H9 (cell line): ENCODE measurements at regions not wholly inside any gene's neighbourhood (a gene's known extent, or its start where the extent isn't known, plus 50 kb on each side); places are given as distances from the start of the nearest gene placed in this dataset.

ENCODE experiments used
- DNase-seq: peaks from one replicate; pipeline ENCODE4 v3.0.0-alpha.2; 2017
- H2AFZ ChIP-seq: one replicate; pipeline ENCODE4 v1.6.1; 2013; ENCODE audit warnings: mild to moderate bottlenecking, low read length, control low read depth, moderate library complexity
- H2AK5ac ChIP-seq: 2 replicates; pipeline ENCODE4 v1.6.1; 2013; ENCODE audit warnings: low read length, control low read depth, mixed read lengths; ENCODE audit not compliant: insufficient read length
- H2BK120ac ChIP-seq: one replicate; pipeline ENCODE4 v1.6.1; 2013; ENCODE audit warnings: low read depth, mild to moderate bottlenecking, low read length, control low read depth, inconsistent platforms; ENCODE audit not compliant: poor library complexity, severe bottlenecking
- H2BK12ac ChIP-seq: 2 replicates; pipeline ENCODE4 v1.6.1; 2013; ENCODE audit warnings: low read length, control low read depth, mixed read lengths, low read depth; ENCODE audit not compliant: insufficient read length
- H2BK15ac ChIP-seq: 2 replicates; pipeline ENCODE4 v1.6.1; 2013; ENCODE audit warnings: low read depth, low read length, control low read depth
- H2BK20ac ChIP-seq: one replicate; pipeline ENCODE4 v1.6.1; 2013; ENCODE audit warnings: low read depth, mild to moderate bottlenecking, low read length, control low read depth, inconsistent platforms; ENCODE audit not compliant: poor library complexity, severe bottlenecking
- H2BK5ac ChIP-seq: 2 replicates; pipeline ENCODE4 v1.6.1; 2013; ENCODE audit warnings: low read length, control low read depth, mixed read lengths; ENCODE audit not compliant: insufficient read length
- H3K14ac ChIP-seq: 2 replicates; pipeline ENCODE4 v1.6.1; 2013; ENCODE audit warnings: low read length, control low read depth; ENCODE audit not compliant: insufficient read depth
- H3K18ac ChIP-seq: 2 replicates; pipeline ENCODE4 v1.6.1; 2013; ENCODE audit warnings: low read depth, mild to moderate bottlenecking, mixed read lengths, low read length, control low read depth; ENCODE audit not compliant: insufficient read length
- H3K23ac ChIP-seq: 2 replicates; pipeline ENCODE4 v1.6.1; 2013; ENCODE audit warnings: low read length, control low read depth, mixed read lengths, low read depth; ENCODE audit not compliant: insufficient read length
- H3K23me2 ChIP-seq: 2 replicates; pipeline ENCODE4 v1.6.1; 2013; ENCODE audit warnings: low read depth, mild to moderate bottlenecking, mixed read lengths, low read length, control low read depth; ENCODE audit not compliant: insufficient read length, poor library complexity, severe bottlenecking
- H3K27ac ChIP-seq: 2 replicates; pipeline ENCODE4 v1.5.1; 2013; ENCODE audit warnings: low read length, control low read depth, mixed read lengths, low read depth; ENCODE audit not compliant: insufficient read length
- H3K27me3 ChIP-seq: 2 replicates; pipeline ENCODE4 v1.6.1; 2013; ENCODE audit warnings: low read length, control low read depth, inconsistent platforms; ENCODE audit not compliant: insufficient read depth
- H3K4ac ChIP-seq: 2 replicates; pipeline ENCODE4 v1.6.1; 2013; ENCODE audit warnings: low read depth, mild to moderate bottlenecking, control low read depth, inconsistent platforms, low read length, moderate library complexity
- H3K4me1 ChIP-seq: 2 replicates; pipeline ENCODE4 v1.6.1; 2013; ENCODE audit warnings: low read length, control low read depth, inconsistent platforms; ENCODE audit not compliant: insufficient read depth
- H3K4me2 ChIP-seq: 2 replicates; pipeline ENCODE4 v1.6.1; 2013; ENCODE audit warnings: low read length, control low read depth, mixed read lengths; ENCODE audit not compliant: insufficient read length, insufficient read depth
- H3K56ac ChIP-seq: 2 replicates; pipeline ENCODE4 v1.6.1; 2013; ENCODE audit warnings: low read depth, mild to moderate bottlenecking, mixed read lengths, low read length, control low read depth; ENCODE audit not compliant: insufficient read length
- H3K79me1 ChIP-seq: 2 replicates; pipeline ENCODE4 v1.6.1; 2013; ENCODE audit warnings: low read depth, mild to moderate bottlenecking, moderate library complexity, low read length, control low read depth, inconsistent platforms; ENCODE audit not compliant: insufficient read depth, poor library complexity, severe bottlenecking
- H3K79me2 ChIP-seq: 2 replicates; pipeline ENCODE4 v1.6.1; 2013; ENCODE audit warnings: low read length, control low read depth, inconsistent platforms; ENCODE audit not compliant: insufficient read depth
- H3K9ac ChIP-seq: 2 replicates; pipeline ENCODE4 v1.6.1; 2013; ENCODE audit warnings: low read length, control low read depth, mixed read lengths; ENCODE audit not compliant: insufficient read length; ENCODE audit errors: extremely low read depth
- H3K9me3 ChIP-seq: one replicate; pipeline ENCODE4 v1.6.1; 2013; ENCODE audit warnings: low read depth, low read length, inconsistent platforms; ENCODE audit not compliant: control insufficient read depth
- H3T11ph ChIP-seq: one replicate; pipeline ENCODE4 v1.6.1; 2013; ENCODE audit warnings: mild to moderate bottlenecking, low read length, control low read depth, inconsistent platforms
- H4K20me1 ChIP-seq: one replicate; pipeline ENCODE4 v1.6.1; 2013; ENCODE audit not compliant: control insufficient read depth, insufficient read length, insufficient read depth
- H4K5ac ChIP-seq: 2 replicates; pipeline ENCODE4 v1.6.1; 2013; ENCODE audit warnings: low read depth, mild to moderate bottlenecking, mixed read lengths, low read length, control low read depth; ENCODE audit not compliant: insufficient read length
- H4K8ac ChIP-seq: replicated peaks from 2 replicates; pipeline ENCODE4 v1.6.1; 2013; ENCODE audit warnings: low read length, control low read depth, mixed read lengths, low read depth; ENCODE audit not compliant: insufficient read length
- H4K91ac ChIP-seq: 2 replicates; pipeline ENCODE4 v1.6.1; 2013; ENCODE audit warnings: low read depth, mild to moderate bottlenecking, moderate library complexity, mixed read lengths, low read length, control low read depth; ENCODE audit not compliant: insufficient read length
- H3K27ac Mint-ChIP-seq, 3 experiments: 2 replicates in 2 of 3; 3 replicates in 1 of 3; pipeline ENCODE4 v1.8.0; 2020 to 2021; ENCODE audit warnings: mixed read lengths in 3 of 3, mild to moderate bottlenecking in 1 of 3, moderate library complexity in 1 of 3
- H3K27me3 Mint-ChIP-seq: 2 replicates; pipeline ENCODE4 v1.8.0; 2021; ENCODE audit warnings: low read depth, mild to moderate bottlenecking, moderate library complexity, mixed read lengths
- H3K36me3 Mint-ChIP-seq, 3 experiments: 2 replicates in 2 of 3; 3 replicates in 1 of 3; pipeline ENCODE4 v1.8.0; 2020 to 2021; ENCODE audit warnings: low read depth in 3 of 3, mixed read lengths in 3 of 3; ENCODE audit not compliant: insufficient read depth in 1 of 3
- H3K4me1 Mint-ChIP-seq, 2 experiments: 2 replicates each; pipeline ENCODE4 v1.8.0; 2020; ENCODE audit warnings: mixed read lengths in 2 of 2
- H3K4me3 Mint-ChIP-seq, 2 experiments: 2 replicates in 1 of 2; 3 replicates in 1 of 2; pipeline ENCODE4 v1.8.0; 2020 to 2021; ENCODE audit warnings: mild to moderate bottlenecking in 2 of 2, mixed read lengths in 2 of 2, moderate library complexity in 1 of 2
- H3K9me3 Mint-ChIP-seq, 2 experiments: 2 replicates in 1 of 2; 3 replicates in 1 of 2; pipeline ENCODE4 v1.8.0; 2020; ENCODE audit warnings: mild to moderate bottlenecking in 2 of 2, mixed read lengths in 2 of 2, moderate library complexity in 1 of 2
- CTCF ChIP-seq: fragments of 200-600 bp; sonication (generic); conservative IDR thresholded peaks from 3 replicates; pipeline ENCODE4 v1.8.0; 2021; ENCODE audit warnings: antibody characterized with exemption, mild to moderate bottlenecking
- WGBS: extraction: QIAGEN DNeasy Blood & Tissue Kit; methylation state at CpG from one replicate; pipeline ENCODE4 v1.1.7; 2013; ENCODE audit warnings: missing lambda C conversion rate, low lambda C conversion rate, mixed read lengths; ENCODE audit not compliant: insufficient read length; ENCODE audit errors: extremely low coverage; 5-methylcytosine and 5-hydroxymethylcytosine counted together

GRCh38 chr20:39358052-39358451 lies 395.9 kb downstream of the DHX35 start:
- H3K4me1 ChIP-seq = no peaks in the 10 kb centered on the region
- no peaks in the 10 kb centered on the region for H3K79me2 ChIP-seq
- no peak overlapping the region for H4K8ac ChIP-seq
- H3K79me1 ChIP-seq = no peaks in the 10 kb centered on the region
- H3K9me3 Mint-ChIP-seq = no peaks in the 10 kb centered on the region
- H4K5ac ChIP-seq = no peak overlapping the region
- H3K14ac ChIP-seq = no peak overlapping the region
- no CpG with 5 or more reads among the region's 1 CpG for WGBS
- H3K27me3 Mint-ChIP-seq = no peaks in the 10 kb centered on the region
- no peak overlapping the region for H3K4ac ChIP-seq
- H3K27me3 ChIP-seq = no peaks in the 10 kb centered on the region
- no peak overlapping the region for H2BK120ac ChIP-seq
- H3K4me1 Mint-ChIP-seq = no peaks in the 10 kb centered on the region
- no peaks in the 10 kb centered on the region for H4K20me1 ChIP-seq
- no peak overlapping the region for H2AFZ ChIP-seq
- H3K27ac ChIP-seq = no peak overlapping the region
- no peak overlapping the region for H4K91ac ChIP-seq
- no peaks in the 10 kb centered on the region for H3K9me3 ChIP-seq
- no peak overlapping the region for H2BK15ac ChIP-seq
- H2BK20ac ChIP-seq = no peak overlapping the region
- no peak overlapping the region for H3T11ph ChIP-seq
- H2BK12ac ChIP-seq = no peak overlapping the region
- no peak overlapping the region for H3K27ac Mint-ChIP-seq
- no peak overlapping the region for H3K4me2 ChIP-seq
- no peak overlapping the region for H2AK5ac ChIP-seq
- H3K4me3 Mint-ChIP-seq = no peak overlapping the region
- no peak for TF ChIP-seq CTCF
- no peak overlapping the region for H3K23ac ChIP-seq
- H3K9ac ChIP-seq = no peak overlapping the region
- no peaks in the 10 kb centered on the region for H3K36me3 Mint-ChIP-seq
- no peak overlapping the region for H2BK5ac ChIP-seq
- no peaks in the 10 kb centered on the region for H3K23me2 ChIP-seq
- no peak overlapping the region for H3K56ac ChIP-seq
- DNase-seq = no peak
- H3K18ac ChIP-seq = no peak overlapping the region
